SKM-1 treated with dmso at 0.1 percent for 144 hours (cell line): ENCODE measurements at regions not wholly inside any gene's neighbourhood (a gene's known extent, or its start where the extent isn't known, plus 50 kb on each side); places are given as distances from the start of the nearest gene placed in this dataset.

Source experiments
- DNase-seq: peaks from one replicate; lab custom pipeline; 2025; ENCODE audit not compliant: unreplicated experiment; lab: John Stamatoyannopoulos, UW

DNA sequence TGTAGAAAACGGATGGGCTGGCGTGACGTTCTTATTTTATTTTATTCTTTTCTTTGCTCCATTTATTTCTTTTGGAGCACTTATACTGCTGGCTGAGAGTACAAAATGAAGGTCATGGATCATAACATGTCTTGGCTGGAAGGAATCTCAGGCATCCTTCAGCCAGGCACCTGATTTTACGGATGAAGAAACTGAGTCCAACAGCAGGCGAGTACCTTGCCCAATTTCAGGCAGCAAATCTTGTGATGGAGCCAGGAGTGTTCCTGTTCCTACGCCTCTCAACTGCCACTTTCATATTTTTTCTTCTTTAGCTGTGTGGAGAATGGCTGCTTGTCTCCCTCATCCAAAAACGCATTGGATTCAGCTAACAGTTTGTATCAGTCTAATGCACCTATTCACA, 332.1 kb upstream of the IGFBP7 start:
- DNase-seq, result no peak

DNA sequence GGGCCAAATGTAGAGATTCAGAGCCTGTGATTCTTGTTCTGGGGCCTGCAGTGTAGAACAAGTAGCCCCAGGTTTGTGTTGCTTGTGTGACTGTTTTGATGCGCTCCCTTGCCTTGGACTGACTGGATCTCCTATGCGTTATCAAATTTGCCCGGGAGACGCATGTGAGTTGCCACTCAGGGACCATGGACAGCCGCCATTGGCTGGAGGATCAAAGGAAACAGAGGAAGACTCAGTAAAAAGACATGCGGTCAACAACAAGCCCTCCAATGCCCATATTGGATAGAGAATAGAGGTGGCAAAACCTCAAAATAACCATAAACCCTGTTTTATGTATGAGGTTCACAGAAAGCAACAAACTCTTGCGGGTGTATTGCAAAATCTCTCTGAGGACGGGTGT, 327.5 kb upstream of the IGFBP7 start:
- no peak for DNase-seq

DNA sequence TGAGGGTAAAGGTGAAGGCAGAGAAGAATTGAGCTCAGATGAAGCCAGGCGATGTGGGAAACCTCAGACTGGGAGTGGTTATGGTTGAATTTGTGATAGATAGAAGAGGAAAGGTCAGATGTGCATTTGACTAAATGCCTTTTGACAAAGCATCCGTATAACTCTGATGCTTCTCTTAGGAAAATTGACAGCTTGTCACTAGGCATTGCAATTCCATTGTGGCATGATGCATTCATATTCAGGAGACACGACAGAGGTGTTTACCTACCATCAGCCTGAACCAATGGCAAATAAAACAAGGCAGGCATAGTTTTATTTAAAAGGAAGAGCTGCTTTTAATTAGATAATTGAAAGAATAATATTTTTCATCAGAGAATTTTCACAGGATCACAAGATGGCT, 325.1 kb upstream of the IGFBP7 start:
- no peak for DNase-seq

DNA sequence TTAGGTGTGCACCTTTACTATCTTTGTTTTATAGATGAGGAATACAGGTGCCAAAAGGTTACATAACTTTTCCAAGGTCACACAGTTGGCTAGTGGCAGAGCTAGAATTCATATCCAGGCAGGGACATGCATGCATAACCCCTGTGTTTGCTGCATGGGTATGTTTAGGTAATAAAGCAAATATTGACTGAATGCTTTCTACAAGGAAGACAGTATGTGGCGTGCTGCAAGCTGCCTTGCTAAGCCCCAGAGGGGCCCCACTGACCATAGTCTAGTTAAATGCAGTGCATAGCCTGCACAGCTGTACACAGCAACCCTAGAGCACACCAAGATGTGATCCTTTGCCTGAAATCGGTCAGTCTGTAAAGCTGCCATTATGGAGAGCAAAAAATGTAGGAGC, 320.5 kb upstream of the IGFBP7 start:
- DNase-seq, result no peak

DNA sequence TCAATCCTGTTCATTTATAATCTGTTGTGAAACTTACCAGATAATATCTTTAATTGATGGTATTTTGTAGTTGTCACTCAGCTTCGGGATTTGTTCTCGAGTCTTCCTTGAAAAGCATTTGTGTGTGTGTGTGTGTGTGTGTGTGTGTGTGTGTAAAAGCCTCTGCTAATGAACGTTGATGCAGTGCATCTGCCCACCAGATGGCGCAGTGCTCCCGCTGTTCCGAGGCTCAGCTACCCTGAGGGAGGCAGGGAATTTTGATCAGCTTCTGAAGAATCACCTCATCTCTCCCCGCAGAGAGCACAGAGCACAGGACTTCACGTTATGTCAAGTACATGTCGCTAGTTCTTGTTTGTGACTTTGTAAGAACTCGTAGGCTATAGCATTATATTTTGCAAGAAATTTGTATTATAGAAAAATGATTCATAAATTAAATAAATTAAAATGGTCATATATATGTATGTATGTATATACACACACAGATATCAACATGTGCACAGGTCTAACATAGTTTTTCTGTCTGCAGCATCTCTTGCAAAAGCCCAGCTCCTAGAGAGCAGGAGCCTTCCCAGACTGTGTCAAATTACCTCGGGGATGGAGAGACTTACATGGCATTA, 316.7 kb upstream of the IGFBP7 start:
- peak; percentile 31 for DNase-seq

DNA sequence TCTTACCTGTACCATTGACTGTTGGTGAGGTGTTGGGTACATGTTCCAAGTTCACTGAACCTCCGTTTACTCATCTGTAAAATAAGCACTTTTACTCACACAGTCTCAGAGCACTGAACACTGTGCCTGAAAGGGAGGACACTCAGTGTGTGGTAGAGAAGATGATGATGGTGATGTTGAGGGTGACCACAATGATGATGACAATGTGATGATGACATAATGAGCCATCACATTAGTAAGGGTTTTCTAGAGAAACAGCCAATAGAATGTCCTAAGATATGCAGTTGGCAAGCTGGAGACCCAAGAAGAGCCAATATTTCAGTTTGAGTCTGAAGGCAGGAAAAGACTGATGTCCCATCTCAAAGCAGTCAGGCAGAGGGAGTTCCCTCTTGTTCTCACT, 315.4 kb upstream of the IGFBP7 start:
- DNase-seq, result no peak

DNA sequence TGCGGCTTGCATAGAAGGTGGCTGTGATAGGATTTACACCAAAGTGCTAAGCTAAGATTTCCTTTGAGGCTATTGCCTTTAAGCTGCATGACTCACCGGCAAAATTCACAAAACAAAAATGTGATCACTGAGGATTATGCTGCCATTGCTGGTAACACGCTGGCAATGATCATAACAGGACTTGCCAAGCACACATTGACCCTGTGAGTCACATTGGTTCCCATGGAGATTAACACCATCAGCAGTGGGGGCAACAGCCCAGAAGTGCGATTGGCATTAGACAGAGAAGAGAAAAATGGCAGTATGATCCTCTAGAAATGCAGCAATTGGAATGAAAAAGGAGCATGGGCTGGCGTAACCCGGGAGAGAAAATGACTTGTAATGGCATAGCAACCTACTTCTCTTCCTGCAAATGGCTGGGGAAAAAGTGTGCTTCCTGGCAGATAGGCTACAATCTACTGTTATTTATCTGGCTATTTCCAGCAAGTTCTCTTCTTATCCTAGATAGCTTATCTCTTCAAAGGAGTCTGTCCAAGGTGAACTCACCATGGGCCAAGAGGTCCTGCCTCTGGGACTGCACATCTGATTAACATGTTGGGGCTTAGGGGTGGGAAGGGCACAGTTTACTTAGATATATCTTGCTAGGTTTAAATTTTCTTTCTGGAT, 314.2 kb upstream of the IGFBP7 start:
- no peak for DNase-seq

DNA sequence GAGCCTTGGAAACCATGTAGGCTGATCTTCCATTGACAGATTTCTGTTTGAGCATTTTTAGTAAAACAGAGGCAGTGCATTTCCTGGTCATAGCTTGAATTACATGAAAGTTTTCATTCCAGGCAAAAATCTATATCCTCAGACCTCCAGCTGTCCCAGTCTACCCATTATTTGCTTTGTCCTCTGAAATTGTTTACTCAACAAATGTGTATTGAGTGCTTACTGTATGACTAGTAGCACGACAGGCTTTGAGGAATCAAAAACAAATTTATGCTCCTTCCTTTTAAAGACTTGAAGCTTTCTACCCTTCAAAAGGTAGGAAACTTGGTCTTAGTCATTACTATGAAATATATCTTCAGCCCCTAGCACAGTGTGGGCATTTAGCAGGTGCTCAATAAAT, 307.9 kb upstream of the IGFBP7 start:
- DNase-seq, result no peak

DNA sequence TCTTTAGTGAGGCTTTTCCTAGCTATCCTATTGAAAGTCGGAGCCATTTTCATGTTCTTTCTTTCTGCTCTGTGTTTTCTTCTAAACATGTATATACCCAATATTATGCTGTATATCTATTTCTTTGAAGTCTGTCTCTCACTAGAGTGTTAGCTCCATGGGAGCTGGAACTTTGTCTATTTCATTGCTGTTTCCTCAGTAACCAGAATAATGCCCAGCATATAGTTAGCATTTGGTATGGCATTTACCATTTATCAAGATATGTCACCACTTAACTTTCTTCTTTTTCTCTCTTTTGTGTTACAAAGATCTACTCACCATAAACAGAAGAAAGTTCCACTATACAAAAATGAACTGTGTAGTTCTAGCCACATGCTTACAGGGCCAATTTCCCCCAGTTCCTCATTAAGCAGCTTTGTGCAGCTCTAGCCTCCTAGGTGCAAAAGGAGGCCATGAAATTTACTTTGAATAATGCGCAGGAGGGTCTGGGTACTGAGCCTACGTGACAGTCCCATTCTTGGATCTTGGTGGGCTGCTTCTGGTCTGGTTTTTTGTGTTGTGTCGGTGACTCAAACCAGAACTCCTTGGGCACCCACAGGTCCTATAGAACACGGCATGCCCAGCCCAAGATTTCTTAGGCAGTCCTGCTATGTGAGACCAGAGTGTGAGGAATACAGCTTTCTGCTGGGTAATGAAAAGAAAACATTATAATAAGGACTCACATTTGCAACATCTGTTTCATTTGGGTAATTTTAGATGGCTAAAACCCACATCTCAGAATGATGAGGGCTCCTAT, 302.3 kb upstream of the IGFBP7 start:
- no peak for DNase-seq

DNA sequence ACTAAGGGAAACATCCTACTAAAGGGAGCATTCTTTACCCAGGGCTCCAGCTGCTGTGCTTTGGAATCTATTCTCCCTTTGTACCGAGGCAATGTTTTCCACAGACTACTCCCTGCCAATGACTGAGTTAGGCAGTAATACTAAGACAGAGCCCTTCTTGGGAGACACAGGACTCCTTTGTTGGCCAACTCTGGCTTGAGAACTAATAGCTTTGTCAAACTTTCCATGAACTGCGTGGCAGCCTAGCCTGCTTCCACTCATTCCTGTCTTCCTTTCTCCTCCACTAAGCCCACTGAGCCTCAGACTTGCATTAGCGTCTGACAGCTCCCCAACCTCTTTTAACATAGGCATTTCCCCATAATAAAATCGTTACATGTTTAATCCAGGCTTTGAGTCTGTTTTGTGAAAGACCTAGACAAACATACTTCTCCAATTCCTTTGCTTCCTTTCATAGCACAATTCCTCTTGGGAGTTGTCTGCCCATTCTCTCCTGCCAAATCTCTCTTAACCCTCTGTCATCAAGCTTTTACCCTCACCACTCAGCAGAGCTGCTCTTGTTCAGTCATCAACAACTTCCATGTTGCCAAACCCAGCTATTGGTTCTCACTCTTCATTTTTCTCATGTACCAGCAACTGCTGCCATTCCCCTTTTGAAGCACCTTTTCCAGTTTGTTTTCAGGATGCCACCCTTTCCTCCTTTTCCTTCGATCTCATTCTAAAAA, 300.3 kb upstream of the IGFBP7 start:
- no peak for DNase-seq

DNA sequence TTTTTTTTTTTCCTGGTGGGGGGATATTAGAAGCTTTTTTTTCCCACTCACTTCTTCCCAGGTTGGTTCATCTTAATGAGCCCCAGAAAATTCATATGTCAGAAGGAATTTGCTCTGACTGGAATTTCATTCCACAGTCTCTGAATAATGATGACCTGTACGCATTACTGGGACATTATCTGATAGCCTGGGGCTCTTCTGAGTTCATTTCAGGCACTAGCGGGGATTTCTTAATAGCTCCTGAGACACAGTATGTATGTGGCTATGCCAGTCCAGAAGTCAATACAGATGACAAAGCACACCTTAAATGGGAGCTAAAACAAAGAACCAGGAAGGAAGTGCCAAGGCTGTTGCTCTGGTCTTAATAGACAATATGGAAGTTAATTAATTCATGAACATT, 295.2 kb upstream of the IGFBP7 start:
- no peak for DNase-seq

DNA sequence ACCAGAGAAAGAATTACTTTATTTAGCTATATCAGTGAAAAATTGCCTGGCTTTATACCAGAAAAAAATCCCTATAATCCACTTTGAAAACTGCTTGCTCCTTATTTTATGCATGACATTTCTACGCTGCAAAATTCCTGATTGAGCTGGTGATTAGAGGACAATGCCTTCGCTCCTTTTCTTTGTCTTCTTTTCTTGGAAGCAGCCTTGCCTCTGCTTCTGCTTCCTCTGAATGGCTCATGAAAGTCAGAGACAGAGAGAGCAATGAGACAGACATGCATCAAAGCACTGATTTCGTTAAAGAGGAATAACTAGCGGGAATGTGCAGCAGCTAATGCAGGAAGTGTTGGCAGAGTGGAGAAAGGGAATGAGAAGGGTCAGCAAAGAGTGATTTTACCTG, 294.3 kb upstream of the IGFBP7 start:
- DNase-seq, result no peak

DNA sequence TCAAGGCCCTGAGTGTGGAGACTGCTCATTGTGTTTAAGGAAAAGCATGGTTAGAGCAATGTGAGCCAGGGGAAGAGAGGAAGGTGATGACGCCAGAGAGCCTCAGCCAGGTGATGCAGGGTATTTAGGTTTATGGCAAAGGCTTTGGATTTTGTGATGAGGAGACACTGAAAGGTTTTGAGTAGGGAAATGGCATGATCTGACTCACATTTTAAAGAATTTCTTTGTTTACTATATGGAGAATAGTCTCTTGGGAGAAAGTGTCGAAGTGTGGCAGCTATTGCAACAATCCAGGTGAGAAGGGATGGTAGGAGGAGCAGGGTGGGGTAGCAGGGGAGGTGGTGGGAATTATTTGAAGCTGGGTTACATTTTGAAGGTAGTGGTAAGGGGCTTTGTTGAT, 293.4 kb upstream of the IGFBP7 start:
- DNase-seq, result no peak

DNA sequence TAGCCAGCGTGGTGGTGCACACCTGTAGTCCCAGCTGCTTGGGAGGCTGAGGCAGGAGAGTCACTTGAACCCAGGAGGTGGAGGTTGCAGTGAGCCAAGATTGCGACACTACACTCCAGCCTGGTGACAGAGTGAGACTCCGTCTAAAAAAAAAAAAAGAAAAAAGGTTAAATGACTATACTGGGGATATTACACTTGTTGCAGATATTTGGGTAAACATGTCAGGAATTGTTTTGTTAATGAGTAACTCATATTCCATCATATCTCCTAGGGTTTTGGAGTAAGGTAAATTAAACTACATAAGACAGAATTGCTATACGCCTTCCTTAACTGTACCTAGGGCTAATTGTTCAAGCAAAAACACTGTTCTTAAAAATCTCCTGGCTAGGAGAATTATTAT, 291.4 kb upstream of the IGFBP7 start:
- no peak for DNase-seq

DNA sequence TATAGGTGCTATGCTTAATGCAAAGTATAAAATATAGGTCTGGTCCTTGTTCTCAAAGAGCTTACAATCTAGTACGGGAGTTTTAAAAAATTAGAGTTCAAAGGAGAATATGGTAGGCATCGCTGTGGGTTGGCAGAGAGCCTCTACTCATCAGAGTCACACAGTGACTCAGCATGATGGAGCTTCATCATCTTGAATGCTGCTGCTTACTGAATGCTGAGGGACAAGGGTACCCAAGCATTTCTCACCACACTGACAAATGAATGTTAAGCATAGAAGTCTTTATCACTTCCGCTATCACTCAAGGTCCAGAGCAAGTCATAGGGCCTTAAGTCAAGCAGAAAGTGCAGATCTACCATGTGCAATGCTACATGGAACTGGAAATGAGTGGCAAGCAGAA, 268.6 kb upstream of the IGFBP7 start:
- DNase-seq, result no peak

DNA sequence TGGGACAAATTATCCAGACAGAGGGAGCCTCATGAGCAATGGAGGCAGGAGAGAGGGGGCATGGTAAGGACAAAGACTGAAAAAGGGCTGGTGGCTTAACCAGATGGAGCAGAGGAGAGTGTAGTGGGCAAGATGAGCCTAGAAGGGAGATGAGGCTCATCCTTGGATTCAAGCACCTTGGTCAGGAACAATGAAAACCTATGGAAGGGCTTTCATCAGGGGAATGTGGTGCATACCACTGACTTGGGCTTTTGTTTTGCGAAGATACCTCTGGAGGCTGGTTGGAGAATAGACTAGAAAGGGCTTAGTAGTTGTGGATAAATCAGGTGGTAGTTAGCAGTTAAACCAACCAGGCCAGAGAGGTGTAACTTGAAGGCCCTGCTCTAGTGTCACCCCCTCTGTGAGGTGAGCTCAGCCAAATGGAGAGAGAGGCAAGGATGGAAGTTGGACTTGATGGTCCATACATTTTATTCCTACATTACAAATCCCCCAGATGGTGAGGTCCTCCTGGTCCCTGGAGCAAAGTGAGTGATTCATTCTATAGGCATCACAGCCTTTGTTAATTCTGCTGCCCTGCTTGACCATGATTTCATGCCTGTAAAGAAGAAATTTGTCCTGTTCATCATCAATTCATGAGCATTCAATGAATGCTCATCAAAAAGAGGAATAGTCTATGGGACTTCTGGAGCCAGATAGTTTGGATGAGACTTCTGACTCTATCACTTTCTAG, 264.8 kb upstream of the IGFBP7 start:
- no peak for DNase-seq

DNA sequence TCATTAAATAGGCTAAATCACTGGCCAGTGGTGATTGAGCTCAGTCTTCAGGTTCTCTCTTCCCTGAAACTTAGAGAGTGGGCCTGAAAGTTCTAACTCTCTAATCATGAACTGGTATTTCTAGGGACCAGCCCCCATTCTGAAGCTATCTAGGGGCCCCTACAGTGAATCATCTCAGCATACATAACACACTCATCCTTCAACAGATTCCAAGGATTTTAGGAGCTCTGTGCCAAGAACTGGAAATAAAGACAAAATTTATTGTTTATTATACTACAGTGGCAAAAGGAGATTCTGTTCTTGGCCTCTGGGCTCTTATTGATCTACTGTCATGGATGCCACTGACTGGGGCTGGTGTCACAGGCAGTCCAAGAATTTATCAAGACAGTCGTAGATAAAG, 263.8 kb upstream of the IGFBP7 start:
- DNase-seq, result no peak

DNA sequence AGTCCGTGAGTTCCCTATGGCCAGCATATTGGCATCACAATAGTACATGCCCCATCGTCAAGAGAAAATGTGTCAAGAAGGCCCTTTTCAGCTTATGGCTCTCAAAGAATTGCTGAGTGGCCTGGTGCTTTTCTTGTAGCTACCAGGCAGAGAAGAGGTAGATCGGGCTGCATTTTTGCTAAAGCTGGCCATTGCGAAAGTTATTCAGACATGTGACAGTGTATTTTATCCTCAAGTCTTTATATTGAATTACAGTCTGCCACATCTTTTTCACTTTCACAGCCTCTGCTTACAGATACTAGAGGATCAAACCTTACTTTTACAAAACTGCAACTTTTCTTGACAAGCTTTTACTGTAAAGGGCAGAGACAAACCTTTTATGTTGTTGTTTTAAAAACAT, 261.5 kb upstream of the IGFBP7 start:
- DNase-seq, result no peak

DNA sequence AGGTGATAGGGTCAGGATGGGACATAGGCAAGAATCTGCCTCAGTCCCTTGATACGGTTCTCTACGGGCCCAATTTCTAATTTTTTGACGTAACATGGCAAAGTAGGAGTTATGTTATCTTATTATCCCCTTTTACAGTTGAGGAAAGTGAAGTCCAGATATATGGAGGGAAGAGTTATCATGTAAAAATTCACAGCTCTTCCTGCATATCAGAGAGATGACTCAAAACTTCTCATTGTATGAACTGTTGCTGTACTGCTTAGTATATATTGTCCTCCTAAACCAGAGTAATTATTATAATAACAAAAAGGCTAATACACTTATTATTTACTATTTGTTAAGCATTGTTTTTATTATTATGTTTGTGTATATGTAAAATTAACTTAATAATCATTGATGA, 260.5 kb upstream of the IGFBP7 start:
- no peak for DNase-seq

DNA sequence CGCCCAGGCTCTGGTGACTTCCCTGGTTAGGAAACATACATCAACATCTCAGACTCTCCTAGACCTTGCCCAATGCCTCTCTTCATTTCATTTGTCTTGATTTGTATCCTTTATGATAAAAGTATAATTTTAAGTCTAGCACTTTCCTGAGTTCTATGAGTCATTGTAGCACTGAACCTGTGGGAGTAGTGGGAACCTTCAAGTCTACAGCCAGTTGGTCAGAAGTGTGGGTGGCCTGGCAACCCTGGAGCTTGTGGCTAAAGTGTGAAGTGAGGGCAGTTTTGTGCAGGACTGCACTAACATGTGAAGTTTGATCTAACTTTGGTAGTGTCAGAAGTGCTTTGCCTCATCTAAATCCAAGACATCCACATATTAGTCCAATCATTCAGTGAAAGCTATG, 259.3 kb upstream of the IGFBP7 start:
- DNase-seq, result no peak

DNA sequence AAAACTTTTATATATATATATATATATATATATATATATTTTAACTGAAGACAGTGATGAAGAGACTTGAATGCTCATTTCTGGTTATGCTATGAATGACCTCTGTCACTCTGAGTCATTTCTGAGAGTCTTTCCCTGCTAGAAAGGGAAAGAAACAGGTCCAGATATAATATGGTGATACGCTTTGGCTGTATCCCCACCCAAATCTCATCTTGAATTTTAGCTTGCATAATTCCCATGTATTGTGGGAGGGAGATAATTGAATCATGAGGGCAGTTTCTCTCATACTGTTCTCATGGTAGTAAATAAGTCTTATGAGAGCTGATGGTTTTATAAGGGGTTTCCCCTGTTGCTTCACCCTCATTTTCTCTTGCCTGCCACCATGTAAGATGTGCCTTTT, 254.1 kb upstream of the IGFBP7 start:
- DNase-seq, result no peak
